ENCODE measurements at regions not wholly inside any gene's neighbourhood (a gene's known extent, or its start where the extent isn't known, plus 50 kb on each side); places are given as distances from the start of the nearest gene placed in this dataset.

- TF ChIP-seq CTCF (IDR thresholded peaks at IDR 0.05): no peak
- H3K36me3 Mint-ChIP-seq (ENCODE audit: low read depth): no peaks in the 10 kb centered on the region
- peaks cover 51% of the 10 kb centered on the region for H3K27me3 Mint-ChIP-seq
- DNase-seq (no peak), ATAC-seq (ENCODE audit: low read depth) (no peak)
- no peaks in the 10 kb centered on the region for H3K9me3 Mint-ChIP-seq
- no peak overlapping the region for H3K4me3 Mint-ChIP-seq
- ChIA-PET POLR2A (no interaction called here), CTCF (no interaction called here)
- no peak overlapping the region for H3K27ac Mint-ChIP-seq
- H3K4me1 Mint-ChIP-seq: no peaks in the 10 kb centered on the region
- intact Hi-C loops (cut with micrococcal nuclease): no loop called here
Observed at GRCh38 chr2:15816226-15816625, 124.1 kb upstream of the MYCN start.

DNA sequence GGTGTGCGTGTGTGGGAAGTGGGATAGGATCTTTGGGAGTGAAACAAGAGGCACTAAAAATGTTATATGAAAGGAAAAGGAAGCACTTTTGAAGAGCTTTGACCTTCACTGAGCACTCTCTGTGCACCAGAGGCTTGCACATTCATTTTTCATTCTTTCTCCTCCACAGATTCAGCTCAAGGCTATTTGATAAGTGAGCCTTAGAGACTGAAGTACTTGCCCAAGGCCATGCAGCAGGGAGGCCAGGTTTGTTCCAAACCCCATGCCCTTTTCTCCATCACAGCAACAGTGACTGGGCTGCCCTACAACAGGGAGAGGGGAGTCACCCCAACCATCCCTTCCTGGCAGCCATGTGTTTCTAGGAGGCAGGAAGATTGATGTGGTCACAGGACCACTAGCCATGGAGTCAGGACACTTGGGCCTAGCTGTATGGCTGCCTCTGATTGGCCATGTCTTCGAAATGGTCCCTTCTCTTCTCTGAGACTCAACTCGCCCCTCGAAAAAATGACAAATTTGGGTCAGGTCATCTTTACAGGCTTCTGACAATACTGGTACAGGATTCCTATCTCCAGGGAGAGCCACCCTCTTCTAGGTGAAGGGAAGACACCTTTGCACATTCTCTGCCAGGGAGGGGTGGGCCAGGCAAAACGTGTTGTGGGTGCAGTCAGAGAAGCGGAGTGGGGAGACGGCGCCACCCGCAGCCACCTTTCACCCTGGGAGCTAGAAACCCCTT is 123.5 kb upstream of the MYCN start:
- ATAC-seq (ENCODE audit: low read depth) (no peak), DNase-seq (no peak)
- no peaks in the 10 kb centered on the region for H3K4me1 Mint-ChIP-seq
- no peaks in the 10 kb centered on the region for H3K36me3 Mint-ChIP-seq (ENCODE audit: low read depth)
- H3K27ac Mint-ChIP-seq: no peak overlapping the region
- H3K9me3 Mint-ChIP-seq: no peaks in the 10 kb centered on the region
- ChIA-PET CTCF (no interaction called here), POLR2A (no interaction called here)
- no peak overlapping the region for H3K4me3 Mint-ChIP-seq
- H3K27me3 Mint-ChIP-seq: peaks cover 51% of the 10 kb centered on the region
- intact Hi-C loops (cut with micrococcal nuclease): no loop called here
- no peak for TF ChIP-seq CTCF (IDR thresholded peaks at IDR 0.05)

GRCh38 chr2:15817748-15818147 is 122.6 kb upstream of the MYCN start:
- no peaks in the 10 kb centered on the region for H3K4me1 Mint-ChIP-seq
- no peak for TF ChIP-seq CTCF (IDR thresholded peaks at IDR 0.05)
- no peak overlapping the region for H3K27ac Mint-ChIP-seq
- CTCF ChIA-PET: no interaction called here
- ATAC-seq (ENCODE audit: low read depth) (no peak), DNase-seq (no peak)
- H3K4me3 Mint-ChIP-seq: no peak overlapping the region
- H3K27me3 Mint-ChIP-seq: peaks cover 51% of the 10 kb centered on the region
- intact Hi-C loops (cut with micrococcal nuclease): no loop called here
- H3K9me3 Mint-ChIP-seq: no peaks in the 10 kb centered on the region
- no peaks in the 10 kb centered on the region for H3K36me3 Mint-ChIP-seq (ENCODE audit: low read depth)
- POLR2A ChIA-PET: no interaction called here

- Mint-ChIP-seq H3K4me1 (no peaks in the 10 kb centered on the region), H3K9me3 (no peaks in the 10 kb centered on the region), H3K36me3 (ENCODE audit: low read depth) (no peaks in the 10 kb centered on the region), H3K27ac (no peak overlapping the region), H3K4me3 (no peak overlapping the region), H3K27me3 (peaks cover 51% of the 10 kb centered on the region)
- intact Hi-C loops (cut with micrococcal nuclease): no loop called here
- no peak for TF ChIP-seq CTCF (IDR thresholded peaks at IDR 0.05)
- DNase-seq (no peak), ATAC-seq (ENCODE audit: low read depth) (no peak)
- POLR2A ChIA-PET: no interaction called here
- CTCF ChIA-PET: no interaction called here
Observed at GRCh38 chr2:15818318-15818753, 122.0 kb upstream of the MYCN start.

GRCh38 chr2:15818881-15819280 is 121.5 kb upstream of the MYCN start:
- Mint-ChIP-seq H3K36me3 (ENCODE audit: low read depth) (no peaks in the 10 kb centered on the region), H3K27me3 (peaks cover 51% of the 10 kb centered on the region), H3K4me1 (no peaks in the 10 kb centered on the region), H3K9me3 (no peaks in the 10 kb centered on the region), H3K4me3 (no peak overlapping the region), H3K27ac (no peak overlapping the region)
- ATAC-seq (ENCODE audit: low read depth) (no peak), DNase-seq (no peak)
- ChIA-PET POLR2A (no interaction called here), CTCF (no interaction called here)
- intact Hi-C loops (cut with micrococcal nuclease): no loop called here
- TF ChIP-seq CTCF (IDR thresholded peaks at IDR 0.05): no peak

All from activated B cell treated with CpG ODN at 0.5 μM for 24 hours (primary cell).